ENCODE measurements at regions not wholly inside any gene's neighbourhood (a gene's known extent, or its start where the extent isn't known, plus 50 kb on each side); places are given as distances from the start of the nearest gene placed in this dataset.

DNA sequence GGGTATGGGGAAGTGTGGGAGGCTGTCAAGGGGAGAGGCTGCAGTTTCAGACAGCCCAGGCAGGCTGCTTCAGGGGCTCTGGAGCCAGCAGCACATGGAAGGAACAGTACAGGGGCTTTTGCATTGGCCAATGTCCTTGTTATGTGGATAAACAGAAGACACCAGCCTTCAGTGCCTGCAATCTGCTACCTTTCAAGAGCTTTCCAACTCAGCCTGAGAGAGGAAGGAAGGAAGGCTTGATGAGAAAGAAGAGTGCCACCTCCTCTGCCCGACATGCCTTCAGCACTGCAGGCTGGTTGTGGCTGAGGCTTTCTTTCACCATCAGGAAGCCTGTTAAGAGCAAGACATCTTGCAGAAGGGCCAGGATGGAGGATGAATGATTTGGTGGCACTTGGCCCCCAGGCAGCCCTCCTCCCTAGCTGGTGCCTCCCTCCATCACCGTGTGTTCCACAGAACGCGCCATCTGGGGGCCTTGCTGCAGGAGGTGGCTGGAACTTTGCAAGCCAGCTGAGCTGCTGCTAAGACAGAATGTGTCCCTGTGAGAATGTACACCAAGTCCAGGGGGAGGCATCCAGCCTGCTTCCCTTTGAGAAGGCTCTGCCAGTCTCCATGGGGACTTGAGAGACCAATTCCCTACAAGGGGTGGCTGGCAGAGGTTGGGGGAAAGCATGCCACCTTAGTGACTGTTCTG, 372.4 kb upstream of the PROX1 start:
- TF ChIP-seq, protein P1, sequence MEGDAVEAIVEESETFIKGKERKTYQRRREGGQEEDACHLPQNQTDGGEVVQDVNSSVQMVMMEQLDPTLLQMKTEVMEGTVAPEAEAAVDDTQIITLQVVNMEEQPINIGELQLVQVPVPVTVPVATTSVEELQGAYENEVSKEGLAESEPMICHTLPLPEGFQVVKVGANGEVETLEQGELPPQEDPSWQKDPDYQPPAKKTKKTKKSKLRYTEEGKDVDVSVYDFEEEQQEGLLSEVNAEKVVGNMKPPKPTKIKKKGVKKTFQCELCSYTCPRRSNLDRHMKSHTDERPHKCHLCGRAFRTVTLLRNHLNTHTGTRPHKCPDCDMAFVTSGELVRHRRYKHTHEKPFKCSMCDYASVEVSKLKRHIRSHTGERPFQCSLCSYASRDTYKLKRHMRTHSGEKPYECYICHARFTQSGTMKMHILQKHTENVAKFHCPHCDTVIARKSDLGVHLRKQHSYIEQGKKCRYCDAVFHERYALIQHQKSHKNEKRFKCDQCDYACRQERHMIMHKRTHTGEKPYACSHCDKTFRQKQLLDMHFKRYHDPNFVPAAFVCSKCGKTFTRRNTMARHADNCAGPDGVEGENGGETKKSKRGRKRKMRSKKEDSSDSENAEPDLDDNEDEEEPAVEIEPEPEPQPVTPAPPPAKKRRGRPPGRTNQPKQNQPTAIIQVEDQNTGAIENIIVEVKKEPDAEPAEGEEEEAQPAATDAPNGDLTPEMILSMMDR (IDR thresholded peaks at IDR 0.05) = no peak
- TF ChIP-seq EZH2 (IDR thresholded peaks at IDR 0.05; ENCODE audit: borderline replicate concordance, insufficient read depth, low read depth, low read length, poor library complexity, severe bottlenecking) = no peak

Data from B cell (primary cell).